ENCODE measurements at regions not wholly inside any gene's neighbourhood (a gene's known extent, or its start where the extent isn't known, plus 50 kb on each side); places are given as distances from the start of the nearest gene placed in this dataset.

- DNase-seq, result no peak
These were observed 51.6 kb upstream of the NLRP1 start for GRCh38 chr17:5635949-5636348.

- DNase-seq, result no peak
These were observed 54.3 kb upstream of the NLRP1 start for GRCh38 chr17:5638596-5638995.

GRCh38 chr17:5640726-5641125 is 56.4 kb upstream of the NLRP1 start:
- no peak for DNase-seq

- no peak for DNase-seq
These were observed 58.4 kb upstream of the NLRP1 start for GRCh38 chr17:5642752-5643151.

- no peak for DNase-seq
These were observed 59.8 kb upstream of the NLRP1 start for GRCh38 chr17:5644065-5644464.

GRCh38 chr17:5651348-5651747 is 67.0 kb upstream of the NLRP1 start:
- DNase-seq, result no peak

GRCh38 chr17:5661491-5662125 is 77.3 kb upstream of the NLRP1 start:
- DNase-seq, result no peak

- DNase-seq, result no peak
These were observed 78.2 kb upstream of the NLRP1 start for GRCh38 chr17:5662409-5663085.

- DNase-seq, result no peak
These were observed 80.9 kb upstream of the NLRP1 start for GRCh38 chr17:5665164-5665563.

- DNase-seq, result peak; percentile 3
These were observed 83.6 kb upstream of the NLRP1 start for GRCh38 chr17:5667871-5668270.

GRCh38 chr17:5668557-5669138 is 84.3 kb upstream of the NLRP1 start:
- no peak for DNase-seq

GRCh38 chr17:5669191-5669590 is 84.9 kb upstream of the NLRP1 start:
- DNase-seq, result no peak

GRCh38 chr17:5672141-5672540 is 87.8 kb upstream of the NLRP1 start:
- no peak for DNase-seq

- DNase-seq, result no peak
These were observed 88.6 kb upstream of the NLRP1 start for GRCh38 chr17:5672815-5673430.

- DNase-seq, result no peak
These were observed 91.5 kb upstream of the NLRP1 start for GRCh38 chr17:5675625-5676421.

GRCh38 chr17:5677620-5678019 is 93.3 kb upstream of the NLRP1 start:
- DNase-seq, result no peak

GRCh38 chr17:5678171-5678570 is 93.9 kb upstream of the NLRP1 start:
- DNase-seq, result no peak

GRCh38 chr17:5680766-5681165 is 96.5 kb upstream of the NLRP1 start:
- no peak for DNase-seq

- DNase-seq, result no peak
These were observed 98.9 kb upstream of the NLRP1 start for GRCh38 chr17:5683241-5683640.

GRCh38 chr17:5686074-5686635 is 101.8 kb upstream of the NLRP1 start:
- DNase-seq, result no peak

GRCh38 chr17:5687646-5688045 is 103.3 kb upstream of the NLRP1 start:
- DNase-seq, result no peak

- no peak for DNase-seq
These were observed 109.5 kb upstream of the NLRP1 start for GRCh38 chr17:5693821-5694220.

- DNase-seq, result no peak
These were observed 110.2 kb upstream of the NLRP1 start for GRCh38 chr17:5694551-5694950.
